ENCODE measurements at regions not wholly inside any gene's neighbourhood (a gene's known extent, or its start where the extent isn't known, plus 50 kb on each side); places are given as distances from the start of the nearest gene placed in this dataset.
"Not testable (repeated sequence)": the region's sequence is repeated elsewhere in the genome, so short reads cannot be mapped to it uniquely, and the experiment has no call there.

GRCh38 chr16:60357876-60358522 is 1623.9 kb upstream of the GOT2 start:
- intact Hi-C loops (cut with micrococcal nuclease); BruUV-seq (replicated peaks); DNase-seq: not testable (repeated sequence)

GRCh38 chr16:60346256-60346655 is 1612.1 kb upstream of the GOT2 start:
- H3K36me3 ChIP-seq (ENCODE audit: low read depth, low read length), result no peaks in the 10 kb centered on the region
- no peaks in the 10 kb centered on the region for H3K4me1 ChIP-seq (ENCODE audit: insufficient read depth, low read length)
- POLR2A ChIA-PET (ENCODE audit: unreplicated experiment), result no interaction called here
- TF ChIP-seq EZH2phosphoT487 (IDR thresholded peaks at IDR 0.05; ENCODE audit: borderline replicate concordance, low read length), result no peak
- TF ChIP-seq EZH2 (IDR thresholded peaks at IDR 0.05; ENCODE audit: low read length, unreplicated experiment), result no peak
- no peak for TF ChIP-seq CTCF (conservative IDR thresholded peaks at IDR 0.05; ENCODE audit: low read depth, low read length)
- ATAC-seq (no peak), DNase-seq (no peak)
- no peaks in the 10 kb centered on the region for H4K20me1 ChIP-seq (ENCODE audit: low read length)
- intact Hi-C loops (cut with micrococcal nuclease), result no loop called here
- H3K4me3 ChIP-seq (ENCODE audit: low read length), result no peak overlapping the region
- no peaks in the 10 kb centered on the region for H3K79me2 ChIP-seq (ENCODE audit: low read length)
- BruUV-seq (replicated peaks), result no TSS peak
- H3K27ac ChIP-seq (ENCODE audit: low read length), result no peak overlapping the region
- CTCF ChIA-PET, result no interaction called here
- H3F3A ChIP-seq (ENCODE audit: low read length, unreplicated experiment), result no peaks in the 10 kb centered on the region
- no peaks in the 10 kb centered on the region for H3K27me3 ChIP-seq (ENCODE audit: low read length)
- H3K4me2 ChIP-seq (ENCODE audit: low read length), result no peak overlapping the region
- no peaks in the 10 kb centered on the region for H3K9me3 ChIP-seq (ENCODE audit: low read length)
- no peak overlapping the region for H3K9ac ChIP-seq (ENCODE audit: low read length)
- H2AFZ ChIP-seq (ENCODE audit: low read length), result no peak overlapping the region
- no peaks in the 10 kb centered on the region for H3K9me2 ChIP-seq (replicated peaks; ENCODE audit: low read length)

More at GRCh38 chr16:60357876-60358522, 1623.9 kb upstream of the GOT2 start:
- POLR2A ChIA-PET (ENCODE audit: unreplicated experiment); CTCF ChIA-PET; H3K9ac ChIP-seq (ENCODE audit: low read length); H3F3A ChIP-seq (ENCODE audit: low read length, unreplicated experiment); H4K20me1 ChIP-seq (ENCODE audit: low read length); ATAC-seq; H3K4me3 ChIP-seq (ENCODE audit: low read length); H3K9me3 ChIP-seq (ENCODE audit: low read length); H2AFZ ChIP-seq (ENCODE audit: low read length); H3K27me3 ChIP-seq (ENCODE audit: low read length); H3K36me3 ChIP-seq (ENCODE audit: low read depth, low read length); H3K4me1 ChIP-seq (ENCODE audit: insufficient read depth, low read length); H3K9me2 ChIP-seq (replicated peaks; ENCODE audit: low read length); H3K79me2 ChIP-seq (ENCODE audit: low read length); H3K27ac ChIP-seq (ENCODE audit: low read length); H3K4me2 ChIP-seq (ENCODE audit: low read length): not testable (repeated sequence)

GRCh38 chr16:60337671-60338070 is 1603.6 kb upstream of the GOT2 start:
- Histone ChIP-seq H3K9me2 (replicated peaks; ENCODE audit: low read length) (no peaks in the 10 kb centered on the region), H3K4me1 (ENCODE audit: insufficient read depth, low read length) (no peaks in the 10 kb centered on the region), H3K9ac (ENCODE audit: low read length) (no peak overlapping the region), H3K4me3 (ENCODE audit: low read length) (no peak overlapping the region), H2AFZ (ENCODE audit: low read length) (no peak overlapping the region), H3K27ac (ENCODE audit: low read length) (no peak overlapping the region), H4K20me1 (ENCODE audit: low read length) (no peaks in the 10 kb centered on the region), H3K79me2 (ENCODE audit: low read length) (no peaks in the 10 kb centered on the region), H3K27me3 (ENCODE audit: low read length) (no peaks in the 10 kb centered on the region), H3F3A (ENCODE audit: low read length, unreplicated experiment) (no peaks in the 10 kb centered on the region), H3K9me3 (ENCODE audit: low read length) (no peaks in the 10 kb centered on the region), H3K4me2 (ENCODE audit: low read length) (no peak overlapping the region), H3K36me3 (ENCODE audit: low read depth, low read length) (no peaks in the 10 kb centered on the region)
- ChIA-PET CTCF (no interaction called here), POLR2A (ENCODE audit: unreplicated experiment) (no interaction called here)
- TF ChIP-seq CTCF (conservative IDR thresholded peaks at IDR 0.05; ENCODE audit: low read depth, low read length) (no peak), EZH2 (IDR thresholded peaks at IDR 0.05; ENCODE audit: low read length, unreplicated experiment) (no peak), EZH2phosphoT487 (IDR thresholded peaks at IDR 0.05; ENCODE audit: borderline replicate concordance, low read length) (no peak)
- DNase-seq (no peak), ATAC-seq (no peak)
- no TSS peak for BruUV-seq (replicated peaks)
- intact Hi-C loops (cut with micrococcal nuclease), result no loop called here

Data from PC-3 (cell line).